Jurkat, Clone E6-1 (cell line): ENCODE measurements at regions not wholly inside any gene's neighbourhood (a gene's known extent, or its start where the extent isn't known, plus 50 kb on each side); places are given as distances from the start of the nearest gene placed in this dataset.
"Not testable (repeated sequence)": the region's sequence is repeated elsewhere in the genome, so short reads cannot be mapped to it uniquely, and the experiment has no call there.

Experiments
- DNase-seq: peaks from one replicate; pipeline ENCODE4 v3.0.0-alpha.2; 2011; ENCODE audit warnings: low read depth, low spot score
- H3K4me3 ChIP-seq: 2 replicates; pipeline ENCODE4 v1.5.1; 2011; ENCODE audit warnings: mild to moderate bottlenecking, low read length, control low read depth, moderate library complexity

GRCh38 chrX:30008031-30008430 is 207.3 kb upstream of the MAGEB2 start:
- no peak for DNase-seq

GRCh38 chrX:30010471-30010870 is 204.9 kb upstream of the MAGEB2 start:
- H3K4me3 ChIP-seq = no peak overlapping the region
- no peak for DNase-seq

More at GRCh38 chrX:30008031-30008430, 207.3 kb upstream of the MAGEB2 start:
- H3K4me3 ChIP-seq = no peak overlapping the region

GRCh38 chrX:30015440-30015839 is 199.9 kb upstream of the MAGEB2 start:
- no peak overlapping the region for H3K4me3 ChIP-seq
- DNase-seq = no peak

- H3K4me3 ChIP-seq = no peak overlapping the region
- no peak for DNase-seq
Observed at GRCh38 chrX:30027636-30028035, 187.7 kb upstream of the MAGEB2 start.

GRCh38 chrX:30036406-30036805 is 179.0 kb upstream of the MAGEB2 start:
- not testable (repeated sequence) for H3K4me3 ChIP-seq, DNase-seq

- H3K4me3 ChIP-seq = no peak overlapping the region
- DNase-seq = no peak
Observed at GRCh38 chrX:30039768-30040167, 175.6 kb upstream of the MAGEB2 start.

GRCh38 chrX:30060718-30061117 is 154.6 kb upstream of the MAGEB2 start:
- no peak overlapping the region for H3K4me3 ChIP-seq
- DNase-seq = no peak

GRCh38 chrX:30065226-30065625 is 150.1 kb upstream of the MAGEB2 start:
- H3K4me3 ChIP-seq = no peak overlapping the region
- no peak for DNase-seq

- no peak overlapping the region for H3K4me3 ChIP-seq
- no peak for DNase-seq
Observed at GRCh38 chrX:30067677-30068076, 147.7 kb upstream of the MAGEB2 start.

GRCh38 chrX:30085571-30085970 is 129.8 kb upstream of the MAGEB2 start:
- no peak overlapping the region for H3K4me3 ChIP-seq
- DNase-seq = no peak

GRCh38 chrX:30111431-30111830 is 103.9 kb upstream of the MAGEB2 start:
- no peak for DNase-seq
- no peak overlapping the region for H3K4me3 ChIP-seq

GRCh38 chrX:30141966-30142365 is 73.4 kb upstream of the MAGEB2 start:
- peak; percentile 35 for DNase-seq
- H3K4me3 ChIP-seq = no peak overlapping the region

- H3K4me3 ChIP-seq = no peak overlapping the region
- no peak for DNase-seq
Observed at GRCh38 chrX:30144221-30144620, 71.1 kb upstream of the MAGEB2 start.

GRCh38 chrX:30144971-30145731 is 70.2 kb upstream of the MAGEB2 start:
- no peak overlapping the region for H3K4me3 ChIP-seq
- no peak for DNase-seq

- H3K4me3 ChIP-seq = no peak overlapping the region
- no peak for DNase-seq
Observed at GRCh38 chrX:30147996-30148643, 67.2 kb upstream of the MAGEB2 start.

GRCh38 chrX:30149206-30149605 is 66.2 kb upstream of the MAGEB2 start:
- DNase-seq, H3K4me3 ChIP-seq: not testable (repeated sequence)

GRCh38 chrX:30150196-30150895 is 65.0 kb upstream of the MAGEB2 start:
- no peak overlapping the region for H3K4me3 ChIP-seq
- no peak for DNase-seq

- no peak overlapping the region for H3K4me3 ChIP-seq
- DNase-seq = no peak
Observed at GRCh38 chrX:30151964-30152363, 63.4 kb upstream of the MAGEB2 start.

- H3K4me3 ChIP-seq = no peak overlapping the region
- no peak for DNase-seq
Observed at GRCh38 chrX:30153175-30153880, 62.0 kb upstream of the MAGEB2 start.

GRCh38 chrX:30153881-30154260 is 61.5 kb upstream of the MAGEB2 start:
- DNase-seq = no peak
- H3K4me3 ChIP-seq = no peak overlapping the region
